ENCODE measurements at regions not wholly inside any gene's neighbourhood (a gene's known extent, or its start where the extent isn't known, plus 50 kb on each side); places are given as distances from the start of the nearest gene placed in this dataset.

GRCh38 chr20:58008413-58008812 lies 220.0 kb downstream of the ANKRD60 start:
- TF ChIP-seq EZH2 (IDR thresholded peaks at IDR 0.05; ENCODE audit: low read length) (no peak), CTCF (optimal IDR thresholded peaks at IDR 0.05 in 1 of 3, IDR thresholded peaks at IDR 0.05 in 1 of 3, conservative IDR thresholded peaks at IDR 0.05 in 1 of 3; ENCODE audit: extremely low read depth in 1 of 3, insufficient read depth in 2 of 3, low read length in 3 of 3) (no peak)
